ENCODE measurements at regions not wholly inside any gene's neighbourhood (a gene's known extent, or its start where the extent isn't known, plus 50 kb on each side); places are given as distances from the start of the nearest gene placed in this dataset.
"Not testable (repeated sequence)": the region's sequence is repeated elsewhere in the genome, so short reads cannot be mapped to it uniquely, and the experiment has no call there.

DNA sequence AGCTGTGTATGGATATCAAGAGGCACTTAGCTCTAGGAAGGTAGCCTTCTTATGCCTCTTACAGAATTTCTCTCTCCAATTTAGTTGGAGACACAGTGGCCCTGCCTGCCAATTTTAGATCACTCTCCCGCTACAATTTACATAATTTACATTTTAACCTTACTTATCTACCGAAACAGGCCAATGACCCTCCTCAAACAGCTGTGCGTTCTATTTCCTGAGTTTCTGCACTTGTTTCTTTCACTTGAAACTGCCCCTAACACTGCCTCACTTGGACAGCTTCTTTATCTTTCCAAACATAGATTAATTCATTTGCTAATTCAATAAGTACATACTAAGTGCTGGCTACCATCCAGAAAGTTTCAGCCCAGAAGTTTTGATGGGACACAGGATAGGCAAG, 52.9 kb upstream of the HDDC2 start:
- DNase-seq (ENCODE audit: low spot score), result no peak

DNA sequence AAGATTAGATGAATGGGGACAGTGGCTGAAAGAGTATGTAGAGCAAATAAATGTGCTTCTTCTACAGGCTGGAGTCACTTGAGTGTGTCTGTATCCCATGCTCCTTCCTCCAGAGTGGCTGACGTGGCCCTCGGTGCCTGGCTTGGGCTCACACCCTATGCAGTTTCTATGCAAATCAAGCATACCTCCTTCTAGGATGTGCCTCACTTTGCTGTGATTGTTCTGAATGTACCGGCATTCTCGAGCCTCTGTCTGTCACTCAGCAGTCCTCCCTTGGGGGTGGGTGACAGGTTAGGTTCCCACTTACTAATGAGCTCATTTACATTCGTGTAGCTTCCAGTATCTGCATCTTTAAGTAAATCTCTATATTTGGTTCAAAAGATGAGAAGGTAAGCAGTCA, 55.1 kb upstream of the HDDC2 start:
- DNase-seq (ENCODE audit: low spot score), result no peak

DNA sequence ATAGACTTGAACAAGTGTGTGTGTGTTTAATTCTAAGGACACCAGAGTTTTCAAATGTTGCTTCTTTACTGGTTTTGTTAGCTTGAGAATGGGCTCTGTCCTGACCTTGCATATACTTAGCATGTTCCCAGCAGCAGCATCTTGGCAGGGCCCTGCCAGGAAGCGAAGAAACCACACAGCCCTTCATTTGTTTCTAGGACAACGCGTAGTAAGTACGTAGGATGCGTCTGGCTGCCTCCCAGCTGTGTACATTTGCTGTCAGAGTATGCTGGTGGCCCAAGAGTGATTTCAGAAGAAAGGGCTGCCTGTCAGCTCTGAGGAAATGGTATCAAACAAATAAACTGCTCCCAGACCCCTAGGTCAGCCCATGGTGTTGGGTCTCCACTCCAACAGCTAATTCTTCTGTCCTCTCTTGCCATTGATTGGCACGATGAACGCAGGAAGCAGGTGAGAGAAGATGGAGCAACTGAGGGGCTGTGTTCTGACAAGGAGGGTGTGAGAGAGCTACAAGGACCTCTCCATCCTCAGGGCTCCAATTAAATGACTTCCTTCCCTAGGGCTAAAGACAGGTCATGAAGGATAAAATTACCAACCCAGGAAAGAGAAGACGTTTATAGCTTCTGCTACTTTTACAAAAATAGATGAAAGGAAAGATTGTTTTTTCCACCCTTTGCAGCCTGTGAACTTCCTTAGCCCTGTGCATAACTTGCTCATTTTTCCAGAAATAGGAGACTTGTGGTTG, 55.9 kb upstream of the HDDC2 start:
- no peak for DNase-seq (ENCODE audit: low spot score)

DNA sequence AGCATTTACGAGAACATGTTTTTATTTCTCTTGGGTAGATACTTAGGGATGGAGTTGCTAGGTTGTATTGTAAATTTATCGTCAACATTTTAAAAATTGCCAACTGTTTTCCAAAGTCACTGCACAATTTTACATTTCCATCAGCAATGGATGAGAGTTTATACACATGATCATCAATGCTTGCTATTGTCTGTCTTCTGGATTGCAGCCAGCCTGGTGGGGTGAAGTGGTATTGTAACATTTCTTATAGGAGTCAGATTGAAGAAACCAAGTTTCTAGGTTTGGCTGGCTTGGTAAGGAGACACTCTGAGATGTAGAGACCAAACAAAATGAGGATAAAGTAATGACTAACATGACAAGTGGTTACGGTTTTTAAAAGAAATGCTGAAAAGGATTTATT, 57.1 kb upstream of the HDDC2 start:
- DNase-seq (ENCODE audit: low spot score), result no peak

DNA sequence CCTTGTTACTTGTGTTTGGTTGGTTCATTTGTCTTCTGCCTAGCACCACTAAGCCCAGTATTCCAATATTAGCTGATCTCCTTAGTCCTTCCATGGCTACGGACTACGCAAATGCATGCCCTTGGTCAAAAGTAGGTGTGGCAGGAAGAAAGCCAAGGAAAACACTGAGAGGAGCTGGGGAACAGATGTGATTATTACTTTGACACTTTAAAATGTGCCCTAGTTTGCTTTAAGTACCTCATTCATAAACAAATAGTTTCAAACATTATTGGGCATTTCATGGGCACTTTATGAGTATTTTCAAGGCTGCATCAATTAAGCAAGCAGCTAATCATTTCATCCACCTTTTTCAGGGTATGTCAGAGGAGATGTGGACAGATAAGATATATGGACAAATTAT, 60.1 kb upstream of the HDDC2 start:
- no peak for DNase-seq (ENCODE audit: low spot score)

DNA sequence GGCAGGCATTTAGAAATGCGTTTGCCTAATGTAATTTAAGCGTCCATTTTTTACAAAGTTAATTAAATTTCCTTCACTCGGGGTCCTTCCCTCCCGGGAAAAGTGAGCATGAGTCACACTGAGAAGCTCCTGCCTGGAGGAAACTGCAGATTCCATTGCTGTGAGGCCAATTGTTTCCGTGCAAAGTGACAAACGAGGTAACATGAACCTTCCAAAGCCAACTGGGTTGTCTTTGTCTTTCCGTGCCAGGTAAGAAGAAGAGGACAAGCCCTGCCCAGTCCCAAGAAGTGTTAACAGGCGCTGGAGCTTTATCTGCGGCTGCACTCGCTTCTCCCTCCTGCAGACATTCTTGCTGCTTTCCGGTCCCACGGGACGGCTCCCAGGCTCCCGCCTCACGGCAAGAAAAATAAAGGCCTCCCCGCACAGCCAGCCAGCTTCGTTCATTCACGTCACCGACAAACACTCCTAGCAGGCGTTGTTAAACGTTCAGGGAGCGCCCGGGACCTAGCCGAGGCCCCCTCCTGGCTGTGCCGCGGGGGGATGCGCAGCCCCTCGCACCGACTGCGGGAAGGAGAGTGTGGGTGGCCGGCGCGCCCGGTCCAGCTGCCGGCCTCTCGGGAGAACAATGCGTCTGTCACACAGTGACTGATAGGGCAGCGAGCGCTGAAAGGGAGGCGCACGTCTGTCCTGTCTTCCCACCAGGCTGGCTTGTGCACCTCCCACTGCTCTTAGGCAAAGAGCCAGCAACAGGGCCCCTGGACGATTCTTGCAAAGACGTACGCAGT, 61.5 kb upstream of the HDDC2 start:
- peak; percentile 68 for DNase-seq (ENCODE audit: low spot score)

DNA sequence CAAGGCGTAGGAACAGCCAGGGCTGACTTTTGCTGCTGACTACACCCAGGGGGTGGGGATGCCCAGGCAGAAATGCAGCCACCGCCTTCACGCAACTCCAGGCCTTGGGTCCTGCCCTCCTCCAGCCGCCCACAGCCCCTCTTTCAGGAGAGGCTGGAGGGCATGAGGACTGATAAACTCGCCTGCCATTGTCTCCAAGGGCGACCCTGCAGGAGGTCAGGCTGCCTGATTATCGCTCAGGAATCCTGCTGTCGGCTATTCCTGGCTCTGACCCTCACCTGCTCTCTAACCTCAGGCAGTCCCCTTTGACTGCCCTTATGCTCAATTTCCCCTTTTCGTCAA, 62.0 kb upstream of the HDDC2 start:
- DNase-seq (ENCODE audit: low spot score), result no peak

DNA sequence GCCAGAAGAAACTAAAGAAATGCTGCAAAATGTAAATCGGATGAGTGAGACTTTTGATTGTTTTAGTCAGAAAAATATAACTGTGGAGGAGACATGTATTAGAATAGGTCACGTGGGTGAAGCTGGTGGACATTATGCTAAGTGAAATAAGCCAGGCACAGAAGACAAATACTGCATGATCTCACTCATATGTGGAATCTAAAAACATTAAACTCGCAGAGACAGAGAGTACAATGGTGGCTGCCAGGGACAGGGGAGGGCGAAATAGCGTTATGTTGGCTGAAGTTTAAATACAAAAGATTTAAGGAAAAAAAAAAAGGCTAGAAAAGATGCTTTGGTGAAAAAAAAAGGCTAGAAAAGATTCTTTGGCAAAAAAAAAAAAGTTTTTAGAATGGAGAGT, 63.5 kb upstream of the HDDC2 start:
- no peak for DNase-seq (ENCODE audit: low spot score)

DNA sequence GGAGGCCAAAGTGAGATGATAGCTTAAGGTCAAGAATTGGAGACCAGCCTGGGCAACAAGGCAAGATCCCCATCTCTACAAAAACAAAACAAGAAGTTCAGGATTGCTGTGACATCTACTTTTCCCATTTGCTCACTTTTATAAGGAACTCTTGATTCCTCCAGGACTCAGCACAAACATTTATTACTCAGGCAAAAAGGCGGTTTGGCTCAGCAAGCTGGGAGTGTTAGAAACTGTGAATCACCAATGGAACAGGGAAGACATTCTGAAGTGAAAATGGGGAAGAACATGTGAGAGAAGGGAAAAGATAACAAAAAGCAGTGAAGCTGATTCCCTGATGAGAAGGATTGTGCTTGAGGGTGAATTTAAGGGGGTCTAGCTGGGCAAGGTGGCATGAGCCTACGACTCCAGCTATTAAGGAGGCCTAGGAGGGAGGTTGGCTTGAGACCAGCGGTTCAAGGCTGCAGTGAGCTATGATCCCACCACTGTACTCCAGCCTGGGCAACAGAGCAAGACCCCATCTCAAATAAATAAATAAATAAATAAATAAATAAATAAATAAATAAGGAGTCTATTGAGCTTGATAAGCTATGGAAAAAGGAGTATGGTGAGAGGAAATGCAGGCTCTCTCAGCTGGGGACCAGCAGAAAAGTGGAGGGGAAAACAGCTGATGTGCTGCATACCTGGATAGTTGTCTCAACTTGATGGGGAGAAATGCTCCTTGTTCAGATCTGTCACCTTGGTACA, 65.4 kb upstream of the HDDC2 start:
- DNase-seq (ENCODE audit: low spot score), result no peak

DNA sequence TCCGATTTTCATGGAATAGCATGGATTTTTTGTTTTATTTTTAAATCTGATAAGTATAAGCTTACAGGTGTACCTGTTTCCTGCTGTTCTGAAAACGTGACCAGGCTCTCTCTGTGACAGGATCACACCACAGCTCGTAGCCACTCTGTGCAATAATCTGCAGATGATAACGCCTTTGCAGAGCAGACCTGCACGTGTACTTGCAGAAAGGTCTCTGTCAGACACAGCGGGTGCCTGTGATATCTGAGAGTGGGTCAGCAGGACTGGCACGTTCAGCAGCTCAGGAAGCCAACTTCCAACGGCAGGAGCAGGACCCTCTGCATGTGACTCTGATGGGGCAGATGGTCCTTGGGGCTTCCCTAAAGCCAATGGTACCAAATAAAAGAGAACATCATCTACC, 68.6 kb upstream of the HDDC2 start:
- no peak for DNase-seq (ENCODE audit: low spot score)

DNA sequence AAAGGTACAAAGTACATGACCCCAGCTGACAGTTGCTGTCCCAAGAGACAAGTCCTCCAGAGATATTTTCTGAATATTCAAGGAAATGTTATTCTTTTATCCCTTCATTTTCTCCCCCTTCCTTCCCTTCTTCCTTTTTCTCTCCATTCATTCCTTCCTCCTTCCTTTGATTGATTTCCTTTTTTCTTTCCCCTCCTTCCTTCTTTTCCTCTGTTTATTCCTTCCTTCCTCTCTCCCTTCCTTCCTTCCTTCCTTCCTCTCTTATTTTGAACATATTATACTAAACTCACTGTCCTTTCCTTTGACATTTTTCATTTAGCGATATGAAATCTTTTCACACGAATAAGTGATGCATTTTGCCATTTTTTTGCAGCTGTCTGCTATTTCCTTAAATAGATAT, 73.2 kb upstream of the HDDC2 start:
- DNase-seq (ENCODE audit: low spot score), result no peak

DNA sequence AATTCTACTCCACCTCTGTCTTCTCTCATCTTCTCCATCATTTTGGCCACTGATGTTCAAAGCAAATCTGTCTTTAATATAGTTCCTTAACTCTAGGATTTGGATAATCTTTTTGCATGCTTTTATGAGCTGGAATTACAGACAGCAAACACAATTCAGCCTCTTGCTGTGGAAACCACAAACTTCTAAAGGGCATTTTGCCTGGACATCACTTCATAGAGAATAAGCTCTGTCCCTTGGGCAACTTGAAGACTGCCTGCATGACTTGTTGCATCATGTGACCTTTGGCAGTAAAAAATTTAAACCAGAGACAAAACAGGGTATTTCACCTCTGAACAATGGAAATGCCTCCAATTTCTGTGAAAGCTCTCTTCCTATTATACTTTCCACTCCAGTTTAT, 74.1 kb upstream of the HDDC2 start:
- no peak for DNase-seq (ENCODE audit: low spot score)

DNA sequence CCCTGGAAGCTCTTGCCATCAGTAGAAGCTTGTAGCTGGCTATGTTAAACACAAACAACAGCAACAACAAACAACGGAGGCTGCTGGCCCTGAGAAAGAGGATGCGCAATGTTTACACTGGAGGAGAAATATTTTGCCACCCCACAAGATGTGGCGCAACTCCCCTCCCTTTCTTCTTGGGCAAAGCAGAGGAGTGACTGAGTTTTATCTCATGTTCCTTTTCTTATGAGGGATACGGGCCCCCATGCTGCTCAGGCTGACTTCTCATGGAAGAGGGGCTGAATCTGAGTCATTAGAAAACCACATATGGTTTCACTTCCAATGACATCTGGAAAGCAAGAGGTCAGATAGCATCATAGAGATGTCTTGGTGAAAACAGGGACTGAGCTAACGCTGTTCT, 75.9 kb upstream of the HDDC2 start:
- no peak for DNase-seq (ENCODE audit: low spot score)

DNA sequence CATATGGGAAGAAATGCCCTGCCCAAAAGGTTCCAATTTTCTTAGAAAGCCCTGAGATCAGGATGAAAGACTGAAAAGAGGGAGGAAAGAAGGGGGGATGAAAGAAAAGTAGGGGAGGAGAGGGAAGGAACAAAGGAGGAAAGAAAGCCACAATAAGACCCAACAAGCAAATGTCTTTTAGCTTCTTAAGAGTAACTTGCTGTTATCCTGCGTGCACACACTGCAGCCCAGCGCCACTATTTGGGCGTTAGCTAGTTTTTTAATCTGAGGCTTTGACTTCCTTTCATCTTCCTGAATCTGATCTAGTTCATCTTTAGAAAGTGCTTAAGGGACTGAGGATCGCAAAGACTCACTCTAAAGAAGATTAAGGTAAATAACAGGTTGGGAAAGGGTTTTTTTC, 77.4 kb upstream of the HDDC2 start:
- DNase-seq (ENCODE audit: low spot score), result no peak

DNA sequence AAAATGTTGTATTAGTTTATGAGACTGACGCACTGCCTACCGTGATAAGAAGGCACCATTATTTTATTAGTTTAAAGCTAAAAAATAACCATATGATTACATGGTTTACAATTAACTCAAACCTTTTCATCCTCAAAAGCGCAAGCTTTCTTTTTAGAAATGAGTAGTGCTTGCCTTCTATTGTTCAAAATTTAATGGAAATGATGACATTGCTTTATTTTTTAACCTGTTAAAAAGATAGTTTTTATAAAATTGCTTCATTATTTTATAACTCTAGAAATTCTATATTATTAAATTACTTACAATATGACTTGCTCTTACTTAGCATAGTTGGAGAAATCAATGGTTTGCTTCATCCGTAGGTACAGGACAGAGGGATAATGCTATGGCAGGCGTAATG, 78.7 kb upstream of the HDDC2 start:
- DNase-seq (ENCODE audit: low spot score), result no peak

DNA sequence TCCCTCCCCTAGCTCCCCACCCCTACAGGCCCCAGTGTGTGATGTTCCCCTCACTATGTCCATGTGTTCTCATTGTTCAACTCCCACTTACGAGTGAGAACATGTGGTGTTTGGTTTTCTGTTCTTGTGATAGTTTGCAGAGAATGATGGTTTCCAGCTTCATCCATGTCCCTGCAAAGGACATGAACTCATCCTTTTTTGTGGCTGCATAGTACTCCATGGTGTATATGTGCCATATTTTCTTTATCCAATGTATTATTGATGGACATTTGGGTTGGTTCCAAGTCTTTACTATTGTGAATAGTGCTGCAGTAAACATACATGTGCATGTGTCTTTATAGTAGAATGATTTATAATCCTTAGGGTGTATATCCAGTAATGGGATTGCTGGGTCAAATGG, 84.6 kb upstream of the HDDC2 start:
- DNase-seq (ENCODE audit: low spot score), result not testable (repeated sequence)

DNA sequence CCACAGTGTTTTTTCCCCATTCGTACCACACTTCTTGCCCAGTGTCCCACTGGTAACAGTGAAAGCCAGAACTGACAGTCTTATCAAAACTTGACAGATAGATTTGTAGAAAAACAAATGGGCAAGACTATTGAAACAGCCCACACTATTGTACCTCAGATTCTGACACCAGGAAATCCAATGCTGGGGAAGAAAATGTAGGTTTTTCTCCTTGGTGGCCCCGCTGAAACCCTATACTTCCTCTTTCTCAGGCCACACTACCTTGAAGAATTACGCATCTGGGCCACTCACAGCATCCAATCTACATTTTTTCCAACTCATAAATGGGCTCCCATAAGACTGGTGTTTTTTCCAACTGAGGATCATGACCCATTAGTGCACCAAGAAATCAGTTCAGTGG, 90.9 kb upstream of the HDDC2 start:
- DNase-seq (ENCODE audit: low spot score), result no peak

DNA sequence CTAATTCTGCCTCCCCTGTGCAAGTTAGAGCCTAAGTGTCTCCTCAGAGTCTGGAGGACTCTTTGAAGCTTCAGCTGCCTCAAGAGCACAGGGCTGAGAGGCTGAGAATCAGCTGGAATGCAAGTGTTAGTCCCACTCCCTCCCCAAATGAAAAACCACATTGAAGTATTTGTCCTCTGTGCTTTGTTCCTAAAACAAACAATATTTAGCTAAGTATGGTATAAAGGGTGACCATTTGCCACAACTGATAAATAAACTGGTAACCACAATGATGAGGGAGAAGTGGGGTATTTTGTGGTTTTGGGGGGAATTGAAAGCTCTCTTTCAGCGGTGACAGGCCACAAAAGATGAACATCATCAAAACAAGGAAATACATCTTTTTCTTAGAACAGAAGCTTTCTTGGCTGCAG, 91.7 kb upstream of the HDDC2 start:
- no peak for DNase-seq (ENCODE audit: low spot score)

DNA sequence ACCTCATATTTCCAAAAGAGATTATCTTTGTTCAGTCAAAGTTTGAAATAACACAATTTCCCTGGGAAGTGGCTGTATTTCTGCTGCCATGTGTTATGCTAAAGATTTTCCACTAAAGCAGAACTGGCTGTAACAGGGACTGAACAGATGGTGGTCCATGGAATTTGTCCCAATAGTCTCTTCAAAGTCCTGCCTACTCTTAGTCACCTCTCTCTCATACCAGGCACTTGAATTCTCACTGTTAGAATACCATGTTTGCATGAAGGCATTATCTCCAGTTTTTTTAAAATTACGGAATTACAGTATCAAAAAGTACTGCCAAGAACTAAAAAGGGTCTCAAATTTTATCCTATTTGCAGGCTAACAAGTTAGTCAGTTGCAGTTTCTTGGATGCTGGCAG, 105.0 kb upstream of the HDDC2 start:
- DNase-seq (ENCODE audit: low spot score), result no peak

DNA sequence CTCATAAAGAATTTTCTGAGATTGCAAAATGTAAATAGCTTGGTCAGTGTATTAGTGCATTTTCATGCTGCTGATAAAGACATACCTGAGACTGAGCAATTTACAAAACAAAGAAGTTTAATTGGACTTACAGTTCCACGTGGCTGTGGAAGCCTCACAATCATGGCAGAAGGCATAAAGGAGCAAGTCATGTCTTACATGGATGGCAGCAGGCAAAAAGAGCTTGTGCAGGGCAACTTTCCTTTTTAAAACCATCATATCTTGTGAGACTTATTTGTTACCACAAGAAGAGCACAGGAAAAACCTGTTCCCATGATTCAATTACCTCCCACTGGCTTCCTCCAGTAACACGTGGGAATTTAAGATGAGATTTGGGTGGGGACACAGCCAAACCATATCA, 112.7 kb upstream of the HDDC2 start:
- no peak for DNase-seq (ENCODE audit: low spot score)

DNA sequence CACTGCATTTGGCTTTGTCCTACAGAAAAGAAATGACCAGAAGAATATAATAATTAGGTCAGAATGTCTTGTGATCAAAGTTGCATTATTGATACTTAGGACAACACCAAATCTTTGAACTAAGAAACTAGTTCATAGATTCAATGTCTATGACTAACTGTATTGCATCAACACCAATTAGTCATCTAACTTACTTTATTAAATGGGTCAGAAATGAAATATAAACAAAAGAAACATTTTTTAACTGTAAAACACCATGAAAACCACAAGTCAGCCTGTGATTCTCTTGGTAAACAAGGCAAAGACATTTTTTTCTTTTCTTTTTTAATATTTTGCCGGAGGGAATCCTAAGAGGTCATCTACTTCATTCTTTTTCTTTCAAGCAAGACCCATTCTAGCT, 114.1 kb upstream of the HDDC2 start:
- no peak for DNase-seq (ENCODE audit: low spot score)

DNA sequence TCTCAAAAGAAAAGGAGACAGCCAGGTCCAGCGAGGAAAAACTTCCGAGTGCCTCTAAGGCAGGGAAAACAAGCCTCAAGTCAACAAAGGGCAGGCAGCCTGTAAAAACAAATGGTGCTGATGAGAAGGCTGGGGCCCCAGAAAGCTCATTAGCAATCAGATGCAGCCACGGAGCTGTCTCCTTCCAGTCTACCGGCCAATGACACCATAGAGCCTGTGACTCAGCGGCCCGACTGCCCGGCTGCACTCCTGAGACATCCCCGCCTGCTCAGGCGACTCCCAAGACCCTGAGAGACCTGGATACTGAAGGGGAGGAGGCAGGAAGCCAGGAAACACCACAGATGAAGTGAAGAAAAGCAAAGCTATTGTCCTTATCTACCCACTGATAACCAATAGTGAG, 120.1 kb upstream of the HDDC2 start:
- DNase-seq (ENCODE audit: low spot score), result no peak

DNA sequence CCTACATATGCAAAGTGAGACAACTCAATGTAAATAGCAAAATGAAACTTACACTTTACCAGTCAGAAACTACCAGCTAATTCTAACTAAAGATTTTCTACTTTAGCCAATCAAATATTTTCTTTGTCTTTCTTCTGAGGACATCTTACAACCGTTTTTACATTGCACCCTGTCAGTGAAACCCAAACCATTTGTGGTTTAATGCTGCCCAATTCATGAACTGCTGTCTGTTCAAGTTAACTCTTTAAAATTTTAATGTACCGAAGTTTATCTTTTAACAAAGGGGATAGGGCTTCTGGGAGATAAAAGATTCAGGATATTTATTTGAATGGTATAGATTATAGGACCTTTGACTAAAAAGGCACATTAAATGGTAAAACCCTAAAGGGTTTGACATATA, 121.3 kb upstream of the HDDC2 start:
- no peak for DNase-seq (ENCODE audit: low spot score)
